A549 (cell line): ENCODE measurements at regions not wholly inside any gene's neighbourhood (a gene's known extent, or its start where the extent isn't known, plus 50 kb on each side); places are given as distances from the start of the nearest gene placed in this dataset.
A peak's percentile ranks its signal among the peaks of the same experiment; 100 is the strongest.

Experiments used
- ATAC-seq, 2 experiments: fragments of 200-7000 bp in 1 of 2; fragments of >200 bp in 1 of 2; cut with Nextera tagmentation in 1 of 2; cut with Tn5 transposase in 1 of 2; 3 replicates each; pipeline versions ENCODE4 v1.8.0 to v1.9.1; 2018 to 2020; ENCODE audit warnings: mild to moderate bottlenecking in 1 of 2, moderate library complexity in 1 of 2
- CTCF ChIA-PET: fragments of 300-600 bp; sonication (Branson Sonifier 250); formaldehyde crosslinking; extraction: SDS; loops from one replicate; lab custom pipeline; 2021; ENCODE audit warnings: antibody characterized with exemption, inconsistent platforms; lab: Yijun Ruan, JAX
- POLR2A ChIA-PET: fragments of 350-600 bp; formaldehyde crosslinking; extraction: SDS; loops from one replicate; lab custom pipeline; 2021; ENCODE audit warnings: antibody characterized with exemption, inconsistent platforms; lab: Yijun Ruan, JAX
- DNase-seq, 2 experiments: peaks; one replicate each; pipeline versions ENCODE4 v3.0.0 to v3.0.0-alpha.2; 2011 to 2016; ENCODE audit warnings: low read depth in 1 of 2, low spot score in 1 of 2
- FAIRE-seq: peaks from 2 replicates; lab custom pipeline; 2011; peaks lifted over from hg19 to GRCh38; lab: Jason Lieb, UNC
- H3K27ac ChIP-seq, 2 experiments: fragments of >200 bp; sonication (Bioruptor Twin); formaldehyde crosslinking; 3 replicates each; pipeline ENCODE4 v1.5.1; 2016 to 2017
- H3K4me1 ChIP-seq: fragments of >200 bp; sonication (Bioruptor Twin); formaldehyde crosslinking; 3 replicates; pipeline ENCODE4 v1.6.1; 2016
- H3K4me2 ChIP-seq: fragments of >200 bp; sonication (Bioruptor Twin); formaldehyde crosslinking; 3 replicates; pipeline ENCODE4 v1.6.1; 2016
- H3K4me3 ChIP-seq: fragments of >200 bp; sonication (Bioruptor Twin); formaldehyde crosslinking; 3 replicates; pipeline ENCODE4 v1.5.1; 2016
- H3K9me3 ChIP-seq: fragments of >200 bp; sonication (Bioruptor Twin); formaldehyde crosslinking; 3 replicates; pipeline ENCODE4 v1.6.1; 2016
- CHD2 ChIP-seq: fragments of 150-350 bp; IDR thresholded peaks from 2 replicates; pipeline ENCODE4 v1.6.1; 2014; ENCODE audit warnings: low read length; ENCODE audit not compliant: partially characterized antibody
- CHD4 ChIP-seq: fragments of 200-600 bp; sonication (generic); IDR thresholded peaks from 2 replicates; pipeline ENCODE4 v1.6.1; 2016; ENCODE audit warnings: antibody characterized with exemption, mild to moderate bottlenecking, borderline replicate concordance
- EHF ChIP-seq: fragments of 250-450 bp; sonication (Bioruptor Pico); IDR thresholded peaks from 2 replicates; pipeline ENCODE4 v1.5.0; 2020; ENCODE audit warnings: mild to moderate bottlenecking
- GATA3 ChIP-seq: IDR thresholded peaks from 2 replicates; pipeline ENCODE4 v1.6.1; 2012; ENCODE audit warnings: borderline replicate concordance
- HEYL ChIP-seq: fragments of 250-450 bp; sonication (Bioruptor Pico); IDR thresholded peaks from 2 replicates; pipeline ENCODE4 v1.8.0; 2021; ENCODE audit warnings: mild to moderate bottlenecking, moderate library complexity
- JUN ChIP-seq, 2 experiments: fragments of >200 bp; sonication (Bioruptor Twin); formaldehyde crosslinking; IDR thresholded peaks; 2 replicates in 1 of 2; 3 replicates in 1 of 2; pipeline ENCODE4 v1.6.1; 2016 to 2017
- KDM1A ChIP-seq: fragments of 200-600 bp; sonication (generic); IDR thresholded peaks from 2 replicates; pipeline ENCODE4 v1.6.1; 2016; ENCODE audit warnings: low read depth, mild to moderate bottlenecking
- KDM5A ChIP-seq: fragments of 200-600 bp; sonication (generic); IDR thresholded peaks from 2 replicates; pipeline ENCODE4 v1.6.1; 2016; ENCODE audit warnings: antibody characterized with exemption, mild to moderate bottlenecking
- MAFK ChIP-seq: fragments of 450-650 bp; IDR thresholded peaks from 2 replicates; pipeline ENCODE4 v1.6.1; 2014; ENCODE audit not compliant: partially characterized antibody
- MAZ ChIP-seq: fragments of 150-350 bp; IDR thresholded peaks from 2 replicates; pipeline ENCODE4 v1.6.1; 2014; ENCODE audit warnings: antibody characterized with exemption, low read depth, low read length, borderline replicate concordance
- MYC ChIP-seq: IDR thresholded peaks from 2 replicates; pipeline ENCODE4 v1.6.1; 2012; ENCODE audit warnings: mild to moderate bottlenecking, inconsistent platforms, low read length, improper control_type of control experiment, borderline replicate concordance
- NPAS2 ChIP-seq: fragments of 250-450 bp; sonication (Bioruptor Pico); IDR thresholded peaks from 2 replicates; pipeline ENCODE4 v1.8.0; 2022; ENCODE audit warnings: mild to moderate bottlenecking, moderate library complexity, borderline replicate concordance
- NR3C1 ChIP-seq: fragments of >200 bp; sonication (Bioruptor Twin); formaldehyde crosslinking; IDR thresholded peaks from 3 replicates; pipeline ENCODE4 v1.6.1; 2017
- PHF8 ChIP-seq: fragments of 200-600 bp; sonication (generic); IDR thresholded peaks from 2 replicates; pipeline ENCODE4 v1.6.1; 2016; ENCODE audit warnings: low read depth, mild to moderate bottlenecking, antibody characterized with exemption, moderate library complexity, borderline replicate concordance
- POLR2A ChIP-seq: IDR thresholded peaks from 2 replicates; pipeline ENCODE4 v1.6.1; 2012; ENCODE audit warnings: mild to moderate bottlenecking, low read length
- RCOR1 ChIP-seq: fragments of 150-350 bp; IDR thresholded peaks from 2 replicates; pipeline ENCODE4 v1.6.1; 2014; ENCODE audit warnings: antibody characterized with exemption, low read length, low read depth
- ZC3H11A ChIP-seq: fragments of 450-650 bp; IDR thresholded peaks from 2 replicates; pipeline ENCODE4 v1.6.1; 2014; ENCODE audit warnings: antibody characterized with exemption, mild to moderate bottlenecking
- ZFP36 ChIP-seq: fragments of 450-650 bp; IDR thresholded peaks from 2 replicates; pipeline ENCODE4 v1.6.1; 2014; ENCODE audit warnings: borderline replicate concordance; ENCODE audit not compliant: partially characterized antibody
- WGBS: methylation state at CpG from one replicate; pipeline ENCODE4 v1.1.6; 2017; ENCODE audit errors: missing lambda C conversion rate; 5-methylcytosine and 5-hydroxymethylcytosine counted together
- TF ChIP-seq, protein P1 (sequence below): fragments of >200 bp; sonication (Bioruptor Twin); formaldehyde crosslinking; IDR thresholded peaks from 2 replicates; pipeline ENCODE4 v1.6.1; 2016
- TF ChIP-seq, protein P2 (sequence below): IDR thresholded peaks from 2 replicates; pipeline ENCODE4 v1.6.1; 2012
- TF ChIP-seq, protein P3 (sequence below): fragments of >200 bp; sonication (Bioruptor Twin); formaldehyde crosslinking; IDR thresholded peaks from 3 replicates; pipeline ENCODE4 v1.6.1; 2016
- TF ChIP-seq, protein P4 (sequence below): IDR thresholded peaks from 2 replicates; pipeline ENCODE4 v1.6.1; 2012
- TF ChIP-seq, protein P5 (sequence below): fragments of 250-450 bp; sonication (Bioruptor Pico); IDR thresholded peaks from 2 replicates; pipeline ENCODE4 v1.5.0; 2020; ENCODE audit warnings: low read depth, mild to moderate bottlenecking, moderate library complexity

DNA sequence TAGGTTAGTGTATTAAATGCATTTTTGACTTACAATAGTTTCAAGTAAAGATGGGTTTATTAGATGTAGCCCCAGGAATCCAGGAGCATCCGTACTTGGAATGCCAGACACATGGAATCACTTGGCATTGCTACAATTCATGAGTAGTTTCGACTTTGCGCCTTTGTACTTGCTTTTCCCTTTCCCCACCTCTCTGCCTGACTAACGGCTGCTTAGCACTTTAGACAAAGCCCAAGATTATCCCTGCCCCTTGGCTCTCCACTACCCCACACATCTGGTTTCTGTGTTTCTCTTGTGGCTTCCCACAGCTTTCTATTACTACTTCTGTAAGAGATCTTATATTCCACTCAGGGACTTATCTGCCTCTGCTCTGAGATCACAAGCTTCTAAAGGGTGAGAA is 397.7 kb upstream of the POU3F1 start:
- FAIRE-seq (no peak), DNase-seq (peak in 1 of 2 experiments; percentile 4), ATAC-seq (no peak)
- 2% methylated on average over 4 of the region's 4 CpGs for WGBS
- ChIA-PET CTCF (interaction anchor here (1.1 kb wide), 1 partner anchor 391 kb away, joined by 3 read pairs; no protein-coding TSS in a partner anchor), POLR2A (no interaction called here)
- H3K27ac ChIP-seq: no peak overlapping the region
- no peak overlapping the region for H3K4me3 ChIP-seq
- H3K4me1 ChIP-seq: no peaks in the 10 kb centered on the region
- no peak for TF ChIP-seq MAZ
- TF ChIP-seq ZC3H11A: no peak
- TF ChIP-seq POLR2A: no peak
- TF ChIP-seq, protein P1, sequence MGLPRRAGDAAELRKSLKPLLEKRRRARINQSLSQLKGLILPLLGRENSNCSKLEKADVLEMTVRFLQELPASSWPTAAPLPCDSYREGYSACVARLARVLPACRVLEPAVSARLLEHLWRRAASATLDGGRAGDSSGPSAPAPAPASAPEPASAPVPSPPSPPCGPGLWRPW: no peak
- TF ChIP-seq GATA3: no peak
- TF ChIP-seq, protein P2, sequence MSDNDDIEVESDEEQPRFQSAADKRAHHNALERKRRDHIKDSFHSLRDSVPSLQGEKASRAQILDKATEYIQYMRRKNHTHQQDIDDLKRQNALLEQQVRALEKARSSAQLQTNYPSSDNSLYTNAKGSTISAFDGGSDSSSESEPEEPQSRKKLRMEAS: no peak
- TF ChIP-seq CHD4: no peak
- TF ChIP-seq, protein P3, sequence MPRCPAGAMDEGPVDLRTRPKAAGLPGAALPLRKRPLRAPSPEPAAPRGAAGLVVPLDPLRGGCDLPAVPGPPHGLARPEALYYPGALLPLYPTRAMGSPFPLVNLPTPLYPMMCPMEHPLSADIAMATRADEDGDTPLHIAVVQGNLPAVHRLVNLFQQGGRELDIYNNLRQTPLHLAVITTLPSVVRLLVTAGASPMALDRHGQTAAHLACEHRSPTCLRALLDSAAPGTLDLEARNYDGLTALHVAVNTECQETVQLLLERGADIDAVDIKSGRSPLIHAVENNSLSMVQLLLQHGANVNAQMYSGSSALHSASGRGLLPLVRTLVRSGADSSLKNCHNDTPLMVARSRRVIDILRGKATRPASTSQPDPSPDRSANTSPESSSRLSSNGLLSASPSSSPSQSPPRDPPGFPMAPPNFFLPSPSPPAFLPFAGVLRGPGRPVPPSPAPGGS: no peak
- TF ChIP-seq ZFP36: no peak
- TF ChIP-seq HEYL (CRISPR knock-in tag): no peak
- TF ChIP-seq RCOR1: no peak
- H3K9me3 ChIP-seq: no peaks in the 10 kb centered on the region
- no peak overlapping the region for H3K4me2 ChIP-seq

DNA sequence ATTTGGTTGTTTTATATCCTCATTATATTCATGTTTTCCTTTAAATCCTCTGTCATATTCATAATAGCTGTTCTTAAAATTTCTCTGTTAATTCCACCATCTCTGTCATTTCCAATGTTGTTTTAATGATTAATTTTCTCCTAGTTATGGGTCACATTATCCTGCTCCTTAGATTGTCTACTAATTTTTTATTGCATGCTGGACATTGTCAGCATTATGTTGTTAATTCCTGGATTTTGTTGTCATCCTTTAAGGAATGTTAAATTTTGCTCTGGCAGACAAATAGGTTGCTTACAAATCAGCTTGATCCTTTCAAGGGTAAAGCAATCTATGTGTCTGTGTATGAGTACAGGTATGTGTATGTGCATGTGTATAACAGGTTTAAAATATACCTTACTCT is 393.8 kb upstream of the POU3F1 start:
- no peak for ATAC-seq
- ChIA-PET POLR2A (no interaction called here), CTCF (no interaction called here)
- DNase-seq: no peak
- no peak for FAIRE-seq
- Histone ChIP-seq H3K4me3 (no peak overlapping the region), H3K4me2 (no peak overlapping the region), H3K4me1 (no peaks in the 10 kb centered on the region), H3K9me3 (no peaks in the 10 kb centered on the region), H3K27ac (no peak overlapping the region)
- TF ChIP-seq CHD2 (no peak), HEYL (CRISPR knock-in tag) (no peak), EHF (no peak)
- TF ChIP-seq, protein P4, sequence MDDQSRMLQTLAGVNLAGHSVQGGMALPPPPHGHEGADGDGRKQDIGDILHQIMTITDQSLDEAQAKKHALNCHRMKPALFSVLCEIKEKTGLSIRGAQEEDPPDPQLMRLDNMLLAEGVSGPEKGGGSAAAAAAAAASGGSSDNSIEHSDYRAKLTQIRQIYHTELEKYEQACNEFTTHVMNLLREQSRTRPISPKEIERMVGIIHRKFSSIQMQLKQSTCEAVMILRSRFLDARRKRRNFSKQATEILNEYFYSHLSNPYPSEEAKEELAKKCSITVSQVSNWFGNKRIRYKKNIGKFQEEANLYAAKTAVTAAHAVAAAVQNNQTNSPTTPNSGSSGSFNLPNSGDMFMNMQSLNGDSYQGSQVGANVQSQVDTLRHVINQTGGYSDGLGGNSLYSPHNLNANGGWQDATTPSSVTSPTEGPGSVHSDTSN: no peak

DNA sequence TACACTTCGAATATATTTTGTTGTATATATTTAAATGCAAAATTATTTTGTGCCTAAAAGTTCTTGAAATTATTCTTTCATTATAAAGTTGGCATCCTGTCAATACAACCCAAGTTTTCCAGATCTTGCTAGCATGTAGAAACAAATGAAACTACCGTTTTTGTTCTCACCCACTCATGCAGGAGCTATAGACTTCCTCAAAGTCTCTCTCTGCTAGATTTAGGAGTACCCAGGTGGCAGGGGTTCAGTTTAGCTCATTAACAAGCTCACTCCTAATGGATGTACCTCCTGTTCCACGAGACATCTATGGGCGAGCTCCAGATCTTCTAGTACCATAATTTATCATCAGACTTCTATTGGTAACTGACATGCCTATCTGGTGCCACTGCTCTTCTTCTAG is 390.2 kb upstream of the POU3F1 start:
- no peak for TF ChIP-seq NR3C1
- TF ChIP-seq PHF8: no peak
- no peak for TF ChIP-seq KDM5A
- TF ChIP-seq KDM1A: no peak
- TF ChIP-seq, protein P1: no peak
- TF ChIP-seq, protein P5, sequence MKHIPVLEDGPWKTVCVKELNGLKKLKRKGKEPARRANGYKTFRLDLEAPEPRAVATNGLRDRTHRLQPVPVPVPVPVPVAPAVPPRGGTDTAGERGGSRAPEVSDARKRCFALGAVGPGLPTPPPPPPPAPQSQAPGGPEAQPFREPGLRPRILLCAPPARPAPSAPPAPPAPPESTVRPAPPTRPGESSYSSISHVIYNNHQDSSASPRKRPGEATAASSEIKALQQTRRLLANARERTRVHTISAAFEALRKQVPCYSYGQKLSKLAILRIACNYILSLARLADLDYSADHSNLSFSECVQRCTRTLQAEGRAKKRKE (CRISPR knock-in tag): no peak
- no peak for TF ChIP-seq NPAS2 (CRISPR knock-in tag)
- no peak for TF ChIP-seq MYC
- TF ChIP-seq JUN (IDR thresholded peaks at IDR 0.05): no peak
- no peak for TF ChIP-seq MAFK
- no peak for TF ChIP-seq MAZ
- POLR2A ChIA-PET: no interaction called here
- DNase-seq: no peak
- Histone ChIP-seq H3K4me1 (no peaks in the 10 kb centered on the region), H3K4me2 (no peak overlapping the region), H3K4me3 (no peak overlapping the region), H3K9me3 (no peaks in the 10 kb centered on the region), H3K27ac (no peak overlapping the region)
- CTCF ChIA-PET: no interaction called here
- WGBS: 3% methylated on average over 4 of the region's 4 CpGs
- no peak for ATAC-seq
- no peak for FAIRE-seq
